Liver (tissue), 8 donors: ENCODE measurements at regions not wholly inside any gene's neighbourhood (a gene's known extent, or its start where the extent isn't known, plus 50 kb on each side); places are given as distances from the start of the nearest gene placed in this dataset.
"Not testable (repeated sequence)": the region's sequence is repeated elsewhere in the genome, so short reads cannot be mapped to it uniquely, and the experiment has no call there.

Experiments
- DNase-seq: peaks from one replicate; pipeline ENCODE4 v3.0.0-alpha.2; 2017; ENCODE audit warnings: low spot score
- H3K27ac ChIP-seq, 2 donors: one replicate each; pipeline ENCODE4 v1.7.0; 2013; ENCODE audit warnings: inconsistent platforms in 2 of 2, low read length in 2 of 2, control low read depth in 1 of 2, low read depth in 1 of 2, mild to moderate bottlenecking in 1 of 2
- H3K27me3 ChIP-seq, 4 donors: one replicate each; pipeline versions ENCODE4 v1.6.1 to v1.7.0; 2013; ENCODE audit warnings: low read length in 3 of 4, inconsistent platforms in 1 of 4, mild to moderate bottlenecking in 1 of 4, moderate library complexity in 1 of 4; ENCODE audit not compliant: control insufficient read depth in 4 of 4, insufficient read depth in 4 of 4
- H3K36me3 ChIP-seq, 4 donors: one replicate each; pipeline versions ENCODE4 v1.6.1 to v1.7.0; 2013; ENCODE audit warnings: low read length in 3 of 4, mild to moderate bottlenecking in 3 of 4, low read depth in 1 of 4, moderate library complexity in 1 of 4; ENCODE audit not compliant: control insufficient read depth in 4 of 4, insufficient read depth in 3 of 4
- H3K4me1 ChIP-seq, 4 donors: one replicate each; pipeline versions ENCODE4 v1.6.1 to v1.7.0; 2013; ENCODE audit warnings: low read length in 3 of 4, mild to moderate bottlenecking in 3 of 4, moderate library complexity in 1 of 4; ENCODE audit not compliant: control insufficient read depth in 4 of 4, insufficient read depth in 4 of 4
- H3K4me3 ChIP-seq, 3 donors: one replicate each; pipeline versions ENCODE4 v1.6.1 to v1.7.0; 2013; ENCODE audit warnings: low read length in 3 of 3, control low read depth in 1 of 3, low read depth in 1 of 3, mild to moderate bottlenecking in 1 of 3
- H3K9ac ChIP-seq, 2 donors: one replicate each; pipeline ENCODE4 v1.7.0; 2013; ENCODE audit warnings: low read length in 2 of 2, mild to moderate bottlenecking in 2 of 2, moderate library complexity in 2 of 2, control low read depth in 1 of 2, low read depth in 1 of 2
- H3K9me3 ChIP-seq, 4 donors: one replicate each; pipeline versions ENCODE4 v1.6.1 to v1.7.0; 2013; ENCODE audit warnings: low read length in 3 of 4; ENCODE audit not compliant: control insufficient read depth in 4 of 4
- EGR1 ChIP-seq, 2 donors: IDR thresholded peaks; 2 replicates each; pipeline ENCODE4 v1.6.1; 2016 to 2018; ENCODE audit warnings: antibody characterized with exemption in 2 of 2, low read depth in 2 of 2
- FOXA1 ChIP-seq: IDR thresholded peaks from 2 replicates; pipeline ENCODE4 v1.6.1; 2016; ENCODE audit warnings: antibody characterized with exemption
- FOXA2 ChIP-seq: IDR thresholded peaks from 2 replicates; pipeline ENCODE4 v1.6.1; 2016; ENCODE audit warnings: antibody characterized with exemption
- GABPA ChIP-seq, 2 donors: IDR thresholded peaks in 1 of 2; conservative IDR thresholded peaks in 1 of 2; 2 replicates each; pipeline ENCODE4 v1.6.1; 2016; ENCODE audit warnings: antibody characterized with exemption in 2 of 2, mild to moderate bottlenecking in 1 of 2, moderate library complexity in 1 of 2
- HNF4A ChIP-seq, 2 donors: conservative IDR thresholded peaks; 2 replicates each; pipeline ENCODE4 v1.6.1; 2016; ENCODE audit warnings: antibody characterized with exemption in 2 of 2, mild to moderate bottlenecking in 2 of 2
- HNF4G ChIP-seq: IDR thresholded peaks from 2 replicates; pipeline ENCODE4 v1.6.1; 2016; ENCODE audit warnings: antibody characterized with exemption
- JUND ChIP-seq, 2 donors: IDR thresholded peaks; 2 replicates each; pipeline ENCODE4 v1.6.1; 2016; ENCODE audit warnings: antibody characterized with exemption in 2 of 2
- NR2F2 ChIP-seq: IDR thresholded peaks from 2 replicates; pipeline ENCODE4 v1.6.1; 2016; ENCODE audit warnings: antibody characterized with exemption
- RAD21 ChIP-seq, 2 donors: IDR thresholded peaks; 2 replicates each; pipeline ENCODE4 v1.6.1; 2016; ENCODE audit warnings: antibody characterized with exemption in 2 of 2, mild to moderate bottlenecking in 2 of 2
- RXRA ChIP-seq, 2 donors: IDR thresholded peaks; 2 replicates each; pipeline ENCODE4 v1.6.1; 2017 to 2018; ENCODE audit warnings: antibody characterized with exemption in 2 of 2, mild to moderate bottlenecking in 1 of 2
- SP1 ChIP-seq: IDR thresholded peaks from 2 replicates; pipeline ENCODE4 v1.6.1; 2018; ENCODE audit warnings: antibody characterized with exemption, mild to moderate bottlenecking
- TAF1 ChIP-seq: conservative IDR thresholded peaks from 2 replicates; pipeline ENCODE4 v1.6.1; 2016; ENCODE audit warnings: antibody characterized with exemption, mild to moderate bottlenecking
- YY1 ChIP-seq: IDR thresholded peaks from 2 replicates; pipeline ENCODE4 v1.6.1; 2016; ENCODE audit warnings: antibody characterized with exemption, mild to moderate bottlenecking
- WGBS: extraction: QIAGEN DNeasy Blood & Tissue Kit; methylation state at CpG from one replicate; pipeline ENCODE4 v1.1.7; 2013; 5-methylcytosine and 5-hydroxymethylcytosine counted together
- TF ChIP-seq, protein P1 (sequence below): IDR thresholded peaks from 2 replicates; pipeline ENCODE4 v1.6.1; 2016; ENCODE audit warnings: antibody characterized with exemption, mild to moderate bottlenecking
- TF ChIP-seq, protein P2 (sequence below): IDR thresholded peaks from 2 replicates; pipeline ENCODE4 v1.6.1; 2016; ENCODE audit warnings: antibody characterized with exemption
- TF ChIP-seq, protein P3 (sequence below): fragments of 150-350 bp; IDR thresholded peaks from 2 replicates; pipeline ENCODE4 v1.5.1; 2017; ENCODE audit warnings: improper control_type of control experiment, low read depth, low read length; ENCODE audit not compliant: missing input control
- TF ChIP-seq, protein P4 (sequence below): IDR thresholded peaks from 2 replicates; pipeline ENCODE4 v1.6.1; 2016; ENCODE audit warnings: antibody characterized with exemption
- donor health status: healthy.
- donor health status: healthy.
- donor health status: healthy.
- donor health status: healthy.
- donor health status: healthy.

DNA sequence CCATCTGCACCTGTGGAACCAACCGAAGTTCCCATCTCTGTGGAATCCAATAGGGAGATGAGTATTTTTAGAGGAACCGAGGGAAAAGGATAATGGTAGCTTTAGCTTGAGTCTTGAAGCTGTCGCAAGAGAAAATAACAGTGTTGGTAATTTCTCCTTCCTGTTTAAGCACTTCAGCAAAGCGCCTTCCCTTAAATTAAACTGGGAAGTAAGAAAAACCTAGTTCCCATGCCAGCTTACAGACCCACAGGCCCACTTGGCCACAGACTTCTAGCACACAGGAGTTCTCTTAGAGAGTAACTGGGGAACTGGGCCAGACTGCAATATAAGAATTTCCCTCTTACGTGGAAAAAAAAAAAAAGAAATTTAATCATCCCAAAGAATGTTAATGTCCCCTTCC is 223.8 kb downstream of the EFCAB11 start:
- DNase-seq, result no peak
- whole genome bisulfite sequencing, result 84% methylated on average over 5 of the region's 5 CpGs
- H3K27ac ChIP-seq, result no peak overlapping the region

DNA sequence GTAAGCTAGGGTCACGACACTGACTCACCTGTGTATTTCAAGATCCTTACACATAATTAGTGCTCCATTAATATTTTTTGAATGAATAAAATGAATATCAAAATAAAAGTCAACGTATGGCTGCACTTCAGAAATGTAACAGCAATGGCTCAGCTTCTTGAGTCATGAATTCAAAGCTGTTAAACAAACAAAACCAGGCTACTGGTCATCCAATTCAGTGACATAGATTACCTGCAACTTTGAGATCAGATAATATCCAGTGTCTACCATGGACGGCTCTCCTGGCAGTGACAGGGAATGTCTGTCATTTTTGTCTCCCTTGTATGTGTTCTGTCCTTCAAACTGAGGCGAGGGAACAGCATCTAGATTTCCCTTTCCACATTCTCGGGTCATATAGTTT is 225.6 kb downstream of the EFCAB11 start:
- no peak for TF ChIP-seq HNF4G
- no peak for TF ChIP-seq SP1
- TF ChIP-seq, protein P1, sequence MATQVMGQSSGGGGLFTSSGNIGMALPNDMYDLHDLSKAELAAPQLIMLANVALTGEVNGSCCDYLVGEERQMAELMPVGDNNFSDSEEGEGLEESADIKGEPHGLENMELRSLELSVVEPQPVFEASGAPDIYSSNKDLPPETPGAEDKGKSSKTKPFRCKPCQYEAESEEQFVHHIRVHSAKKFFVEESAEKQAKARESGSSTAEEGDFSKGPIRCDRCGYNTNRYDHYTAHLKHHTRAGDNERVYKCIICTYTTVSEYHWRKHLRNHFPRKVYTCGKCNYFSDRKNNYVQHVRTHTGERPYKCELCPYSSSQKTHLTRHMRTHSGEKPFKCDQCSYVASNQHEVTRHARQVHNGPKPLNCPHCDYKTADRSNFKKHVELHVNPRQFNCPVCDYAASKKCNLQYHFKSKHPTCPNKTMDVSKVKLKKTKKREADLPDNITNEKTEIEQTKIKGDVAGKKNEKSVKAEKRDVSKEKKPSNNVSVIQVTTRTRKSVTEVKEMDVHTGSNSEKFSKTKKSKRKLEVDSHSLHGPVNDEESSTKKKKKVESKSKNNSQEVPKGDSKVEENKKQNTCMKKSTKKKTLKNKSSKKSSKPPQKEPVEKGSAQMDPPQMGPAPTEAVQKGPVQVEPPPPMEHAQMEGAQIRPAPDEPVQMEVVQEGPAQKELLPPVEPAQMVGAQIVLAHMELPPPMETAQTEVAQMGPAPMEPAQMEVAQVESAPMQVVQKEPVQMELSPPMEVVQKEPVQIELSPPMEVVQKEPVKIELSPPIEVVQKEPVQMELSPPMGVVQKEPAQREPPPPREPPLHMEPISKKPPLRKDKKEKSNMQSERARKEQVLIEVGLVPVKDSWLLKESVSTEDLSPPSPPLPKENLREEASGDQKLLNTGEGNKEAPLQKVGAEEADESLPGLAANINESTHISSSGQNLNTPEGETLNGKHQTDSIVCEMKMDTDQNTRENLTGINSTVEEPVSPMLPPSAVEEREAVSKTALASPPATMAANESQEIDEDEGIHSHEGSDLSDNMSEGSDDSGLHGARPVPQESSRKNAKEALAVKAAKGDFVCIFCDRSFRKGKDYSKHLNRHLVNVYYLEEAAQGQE, result no peak
- no peak for TF ChIP-seq EGR1 (IDR thresholded peaks at IDR 0.05; ENCODE audit: low read depth in 2 of 2)
- TF ChIP-seq HNF4A (conservative IDR thresholded peaks at IDR 0.05), result no peak
- TF ChIP-seq, protein P2, sequence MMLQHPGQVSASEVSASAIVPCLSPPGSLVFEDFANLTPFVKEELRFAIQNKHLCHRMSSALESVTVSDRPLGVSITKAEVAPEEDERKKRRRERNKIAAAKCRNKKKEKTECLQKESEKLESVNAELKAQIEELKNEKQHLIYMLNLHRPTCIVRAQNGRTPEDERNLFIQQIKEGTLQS, result no peak
- no peak for TF ChIP-seq RXRA (IDR thresholded peaks at IDR 0.05)
- no peak for TF ChIP-seq YY1
- TF ChIP-seq TAF1, result no peak
- no peak for TF ChIP-seq RAD21 (IDR thresholded peaks at IDR 0.05)
- TF ChIP-seq JUND (IDR thresholded peaks at IDR 0.05), result no peak
- TF ChIP-seq FOXA2, result no peak
- TF ChIP-seq, protein P3, sequence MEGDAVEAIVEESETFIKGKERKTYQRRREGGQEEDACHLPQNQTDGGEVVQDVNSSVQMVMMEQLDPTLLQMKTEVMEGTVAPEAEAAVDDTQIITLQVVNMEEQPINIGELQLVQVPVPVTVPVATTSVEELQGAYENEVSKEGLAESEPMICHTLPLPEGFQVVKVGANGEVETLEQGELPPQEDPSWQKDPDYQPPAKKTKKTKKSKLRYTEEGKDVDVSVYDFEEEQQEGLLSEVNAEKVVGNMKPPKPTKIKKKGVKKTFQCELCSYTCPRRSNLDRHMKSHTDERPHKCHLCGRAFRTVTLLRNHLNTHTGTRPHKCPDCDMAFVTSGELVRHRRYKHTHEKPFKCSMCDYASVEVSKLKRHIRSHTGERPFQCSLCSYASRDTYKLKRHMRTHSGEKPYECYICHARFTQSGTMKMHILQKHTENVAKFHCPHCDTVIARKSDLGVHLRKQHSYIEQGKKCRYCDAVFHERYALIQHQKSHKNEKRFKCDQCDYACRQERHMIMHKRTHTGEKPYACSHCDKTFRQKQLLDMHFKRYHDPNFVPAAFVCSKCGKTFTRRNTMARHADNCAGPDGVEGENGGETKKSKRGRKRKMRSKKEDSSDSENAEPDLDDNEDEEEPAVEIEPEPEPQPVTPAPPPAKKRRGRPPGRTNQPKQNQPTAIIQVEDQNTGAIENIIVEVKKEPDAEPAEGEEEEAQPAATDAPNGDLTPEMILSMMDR, result no peak
- TF ChIP-seq NR2F2, result no peak
- TF ChIP-seq FOXA1, result no peak
- TF ChIP-seq, protein P4, sequence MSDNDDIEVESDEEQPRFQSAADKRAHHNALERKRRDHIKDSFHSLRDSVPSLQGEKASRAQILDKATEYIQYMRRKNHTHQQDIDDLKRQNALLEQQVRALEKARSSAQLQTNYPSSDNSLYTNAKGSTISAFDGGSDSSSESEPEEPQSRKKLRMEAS, result no peak
- TF ChIP-seq GABPA (IDR thresholded peaks at IDR 0.05 in 1 of 2, conservative IDR thresholded peaks at IDR 0.05 in 1 of 2), result no peak
- H3K36me3 ChIP-seq, result no peaks in the 10 kb centered on the region
- WGBS, result 94% methylated on average over 5 of the region's 5 CpGs

More for the DNA sequence above, 223.8 kb downstream of the EFCAB11 start:
- Histone ChIP-seq H3K9me3 (no peaks in the 10 kb centered on the region), H3K4me1 (no peaks in the 10 kb centered on the region), H3K27me3 (no peaks in the 10 kb centered on the region), H3K9ac (no peak overlapping the region), H3K36me3 (no peaks in the 10 kb centered on the region), H3K4me3 (no peak overlapping the region)
- no peak for TF ChIP-seq RAD21 (IDR thresholded peaks at IDR 0.05)
- no peak for TF ChIP-seq SP1
- TF ChIP-seq JUND (IDR thresholded peaks at IDR 0.05), result no peak
- no peak for TF ChIP-seq FOXA2
- TF ChIP-seq HNF4G, result no peak
- no peak for TF ChIP-seq FOXA1
- TF ChIP-seq, protein P1, result no peak

DNA sequence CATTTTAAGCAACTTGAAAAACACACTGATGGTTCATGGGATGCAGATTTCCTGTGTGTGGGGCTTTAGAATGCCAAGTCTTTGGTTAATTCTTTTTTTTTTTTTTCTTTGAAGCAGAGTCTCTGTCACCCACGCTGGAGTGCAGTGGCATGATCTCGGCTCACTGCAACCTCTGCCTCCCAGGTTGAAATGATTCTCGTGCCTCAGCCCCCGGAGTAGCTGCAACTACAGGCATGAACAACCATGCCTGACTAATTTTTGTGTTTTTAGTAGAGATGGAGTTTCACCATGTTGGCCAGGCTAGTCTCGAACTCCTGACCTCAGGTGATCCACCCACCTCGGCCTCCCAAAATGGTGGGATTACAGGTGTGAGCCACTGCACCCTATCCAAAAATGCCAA is 228.3 kb downstream of the EFCAB11 start:
- 93% methylated on average over 6 of the region's 6 CpGs for WGBS
- H3K9me3 ChIP-seq, H3K4me3 ChIP-seq, DNase-seq, H3K4me1 ChIP-seq, H3K27ac ChIP-seq, H3K27me3 ChIP-seq, H3K9ac ChIP-seq, H3K36me3 ChIP-seq: not testable (repeated sequence)

More for the DNA sequence above, 225.6 kb downstream of the EFCAB11 start:
- no peak for DNase-seq
- no peak overlapping the region for H3K27ac ChIP-seq
- no peak overlapping the region for H3K9ac ChIP-seq
- H3K4me1 ChIP-seq, result peaks cover 3 to 9% (median 5%) of the 10 kb centered on the region in 4 donors
- no peaks in the 10 kb centered on the region for H3K27me3 ChIP-seq
- H3K9me3 ChIP-seq, result no peaks in the 10 kb centered on the region
- H3K4me3 ChIP-seq, result no peak overlapping the region
